ENCODE measurements at regions not wholly inside any gene's neighbourhood (a gene's known extent, or its start where the extent isn't known, plus 50 kb on each side); places are given as distances from the start of the nearest gene placed in this dataset.

DNA sequence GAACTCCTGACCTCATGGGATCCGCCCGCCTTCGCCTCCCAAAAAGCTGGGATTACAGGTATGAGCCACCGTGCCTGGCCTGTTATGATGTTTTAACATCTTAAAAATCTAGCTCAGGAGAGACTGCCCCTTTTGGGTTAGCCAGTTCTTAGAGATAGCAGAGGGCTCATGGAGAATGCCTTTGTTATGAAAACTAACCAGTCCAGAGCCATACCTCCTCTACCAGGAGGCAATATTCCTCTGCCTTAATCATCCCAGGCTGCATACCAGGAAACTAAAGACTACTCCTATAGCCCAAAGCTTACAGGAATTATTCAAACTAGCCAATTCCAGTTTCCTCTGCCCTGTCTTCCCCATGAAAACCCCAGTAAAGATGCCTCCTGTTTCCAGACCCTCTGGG lies 96.0 kb upstream of the MDM1 start:
- TF ChIP-seq, protein P1, sequence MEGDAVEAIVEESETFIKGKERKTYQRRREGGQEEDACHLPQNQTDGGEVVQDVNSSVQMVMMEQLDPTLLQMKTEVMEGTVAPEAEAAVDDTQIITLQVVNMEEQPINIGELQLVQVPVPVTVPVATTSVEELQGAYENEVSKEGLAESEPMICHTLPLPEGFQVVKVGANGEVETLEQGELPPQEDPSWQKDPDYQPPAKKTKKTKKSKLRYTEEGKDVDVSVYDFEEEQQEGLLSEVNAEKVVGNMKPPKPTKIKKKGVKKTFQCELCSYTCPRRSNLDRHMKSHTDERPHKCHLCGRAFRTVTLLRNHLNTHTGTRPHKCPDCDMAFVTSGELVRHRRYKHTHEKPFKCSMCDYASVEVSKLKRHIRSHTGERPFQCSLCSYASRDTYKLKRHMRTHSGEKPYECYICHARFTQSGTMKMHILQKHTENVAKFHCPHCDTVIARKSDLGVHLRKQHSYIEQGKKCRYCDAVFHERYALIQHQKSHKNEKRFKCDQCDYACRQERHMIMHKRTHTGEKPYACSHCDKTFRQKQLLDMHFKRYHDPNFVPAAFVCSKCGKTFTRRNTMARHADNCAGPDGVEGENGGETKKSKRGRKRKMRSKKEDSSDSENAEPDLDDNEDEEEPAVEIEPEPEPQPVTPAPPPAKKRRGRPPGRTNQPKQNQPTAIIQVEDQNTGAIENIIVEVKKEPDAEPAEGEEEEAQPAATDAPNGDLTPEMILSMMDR (IDR thresholded peaks at IDR 0.05; ENCODE audit: insufficient read depth, low read length, poor library complexity, severe bottlenecking), result no peak
- no peak for TF ChIP-seq EZH2phosphoT487 (conservative IDR thresholded peaks at IDR 0.05; ENCODE audit: low read length)
